Activated CD8-positive, alpha-beta memory T cell treated with anti-CD3 and anti-CD28 coated beads, Interleukin-2, amount 10 ng/mL, durations not matched to agents 7 days and 5 days (primary cell): ENCODE measurements at regions not wholly inside any gene's neighbourhood (a gene's known extent, or its start where the extent isn't known, plus 50 kb on each side); places are given as distances from the start of the nearest gene placed in this dataset.
"Not testable (repeated sequence)": the region's sequence is repeated elsewhere in the genome, so short reads cannot be mapped to it uniquely, and the experiment has no call there.

ENCODE experiments used
- ATAC-seq: fragments of 150-1000 bp; cut with Tn5 transposase; one replicate; pipeline ENCODE4 v1.10.0; 2021; ENCODE audit warnings: moderate library complexity
- CTCF ChIA-PET: fragments of 350-600 bp; sonication (Branson Sonifier 250); formaldehyde crosslinking; loops from one replicate; lab custom pipeline; 2021; ENCODE audit warnings: antibody characterized with exemption; lab: Charles Lee
- DNase-seq: peaks from one replicate; pipeline ENCODE4 v3.0.0-alpha.2; 2020
- H3K27ac Mint-ChIP-seq: one replicate; pipeline ENCODE4 v1.8.0; 2021; ENCODE audit warnings: mild to moderate bottlenecking, mixed read lengths
- H3K27me3 Mint-ChIP-seq: one replicate; pipeline ENCODE4 v1.8.0; 2021; ENCODE audit warnings: mixed read lengths
- H3K36me3 Mint-ChIP-seq: one replicate; pipeline ENCODE4 v1.8.0; 2021; ENCODE audit warnings: mild to moderate bottlenecking, mixed read lengths
- H3K4me1 Mint-ChIP-seq: one replicate; pipeline ENCODE4 v1.8.0; 2021; ENCODE audit warnings: mixed read lengths
- H3K4me3 Mint-ChIP-seq: one replicate; pipeline ENCODE4 v1.8.0; 2021; ENCODE audit warnings: mild to moderate bottlenecking, moderate library complexity, mixed read lengths
- H3K9me3 Mint-ChIP-seq: one replicate; pipeline ENCODE4 v1.8.0; 2022; ENCODE audit warnings: low read depth, mixed read lengths

DNA sequence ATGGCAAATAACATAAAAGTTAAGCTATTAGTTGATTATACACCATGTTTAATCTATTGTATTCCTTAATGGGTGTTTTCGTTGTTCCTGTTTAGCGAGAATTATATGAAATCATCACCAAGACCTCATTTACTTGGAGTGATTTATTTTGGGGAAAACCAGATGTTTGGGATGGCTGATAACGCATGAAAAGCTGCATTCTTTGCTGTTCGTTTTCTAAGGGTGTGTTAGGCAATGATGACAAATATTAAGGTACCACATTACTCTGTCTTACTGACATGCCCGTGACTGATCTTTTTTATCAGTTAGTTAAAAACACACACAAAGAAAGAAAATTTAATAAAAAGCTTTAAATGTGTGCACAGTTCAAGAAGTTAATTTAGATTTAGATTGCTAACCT lies 176.4 kb downstream of the ZFP64 start:
- no peak for DNase-seq
- Mint-ChIP-seq H3K27me3 (no peaks in the 10 kb centered on the region), H3K9me3 (peaks cover 2% of the 10 kb centered on the region), H3K4me3 (no peak overlapping the region), H3K36me3 (no peaks in the 10 kb centered on the region), H3K27ac (no peak overlapping the region), H3K4me1 (no peaks in the 10 kb centered on the region)
- CTCF ChIA-PET = interaction anchor here (1.7 kb wide), 1 partner anchor 9 kb away, joined by 4 read pairs; no protein-coding TSS in a partner anchor
- ATAC-seq = no peak

DNA sequence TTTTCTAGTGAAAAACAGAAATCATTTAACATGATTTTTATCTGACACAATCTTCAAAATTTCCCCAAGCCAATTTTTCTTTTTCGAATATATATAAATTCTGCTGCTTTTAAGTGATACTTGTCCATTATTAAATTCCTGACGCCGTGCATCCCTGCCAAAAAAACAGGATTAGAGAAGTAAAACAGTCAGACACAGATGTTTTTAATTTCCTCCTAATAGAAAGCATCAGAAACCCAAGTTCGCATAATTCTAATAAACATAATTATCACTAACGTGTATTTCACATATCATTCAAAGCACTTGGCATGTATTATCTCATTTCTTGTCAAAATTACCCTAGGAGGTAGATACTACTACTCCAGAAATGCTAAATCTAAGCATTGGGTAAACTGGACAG lies 179.5 kb downstream of the ZFP64 start:
- CTCF ChIA-PET = no interaction called here
- DNase-seq (no peak), ATAC-seq (no peak)
- Mint-ChIP-seq H3K9me3 (peaks cover 4% of the 10 kb centered on the region), H3K27ac (no peak overlapping the region), H3K36me3 (no peaks in the 10 kb centered on the region), H3K4me3 (no peak overlapping the region), H3K4me1 (no peaks in the 10 kb centered on the region), H3K27me3 (no peaks in the 10 kb centered on the region)

- Mint-ChIP-seq H3K27ac (no peak overlapping the region), H3K4me3 (no peak overlapping the region), H3K36me3 (no peaks in the 10 kb centered on the region), H3K9me3 (peaks cover 4% of the 10 kb centered on the region), H3K4me1 (no peaks in the 10 kb centered on the region), H3K27me3 (no peaks in the 10 kb centered on the region)
- DNase-seq = no peak
- no peak for ATAC-seq
- CTCF ChIA-PET = no interaction called here
Observed at GRCh38 chr20:52011093-52011492, 180.5 kb downstream of the ZFP64 start.

DNA sequence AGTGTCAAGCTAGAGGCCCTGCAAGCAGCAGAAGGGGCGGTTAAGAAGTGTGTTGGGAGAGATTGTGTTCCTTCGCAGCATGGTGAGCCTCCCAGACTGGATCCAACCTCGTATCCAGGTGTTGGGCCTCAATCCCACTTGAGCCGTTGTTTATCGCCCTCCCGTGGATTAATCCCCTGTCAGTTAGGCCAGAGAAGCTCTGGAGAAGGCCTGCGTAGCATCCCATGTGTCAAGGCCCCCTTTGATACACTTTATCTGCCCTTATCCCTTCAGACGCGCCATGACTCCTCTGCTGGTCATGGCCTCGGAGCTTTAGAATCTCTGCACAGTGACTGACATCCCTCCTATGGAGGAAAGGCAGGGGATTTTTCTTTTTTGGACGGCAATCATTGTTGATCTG lies 181.0 kb downstream of the ZFP64 start:
- Mint-ChIP-seq H3K9me3 (peaks cover 4% of the 10 kb centered on the region), H3K27ac (no peak overlapping the region), H3K36me3 (no peaks in the 10 kb centered on the region), H3K27me3 (no peaks in the 10 kb centered on the region), H3K4me1 (no peaks in the 10 kb centered on the region), H3K4me3 (no peak overlapping the region)
- no peak for ATAC-seq
- CTCF ChIA-PET = no interaction called here
- DNase-seq = no peak

GRCh38 chr20:52008874-52009273 lies 182.7 kb downstream of the ZFP64 start:
- Mint-ChIP-seq H3K27ac (no peak overlapping the region), H3K27me3 (peaks cover 3% of the 10 kb centered on the region), H3K4me3 (no peak overlapping the region), H3K4me1 (no peaks in the 10 kb centered on the region), H3K36me3 (no peaks in the 10 kb centered on the region), H3K9me3 (peaks cover 4% of the 10 kb centered on the region)
- CTCF ChIA-PET = no interaction called here
- ATAC-seq (no peak), DNase-seq (no peak)

GRCh38 chr20:52004715-52005114 lies 186.9 kb downstream of the ZFP64 start:
- CTCF ChIA-PET = no interaction called here
- H3K27ac Mint-ChIP-seq = no peak overlapping the region
- ATAC-seq = no peak
- no peak for DNase-seq
- no peaks in the 10 kb centered on the region for H3K9me3 Mint-ChIP-seq
- no peaks in the 10 kb centered on the region for H3K4me1 Mint-ChIP-seq
- no peaks in the 10 kb centered on the region for H3K36me3 Mint-ChIP-seq
- no peak overlapping the region for H3K4me3 Mint-ChIP-seq
- peaks cover 15% of the 10 kb centered on the region for H3K27me3 Mint-ChIP-seq

DNA sequence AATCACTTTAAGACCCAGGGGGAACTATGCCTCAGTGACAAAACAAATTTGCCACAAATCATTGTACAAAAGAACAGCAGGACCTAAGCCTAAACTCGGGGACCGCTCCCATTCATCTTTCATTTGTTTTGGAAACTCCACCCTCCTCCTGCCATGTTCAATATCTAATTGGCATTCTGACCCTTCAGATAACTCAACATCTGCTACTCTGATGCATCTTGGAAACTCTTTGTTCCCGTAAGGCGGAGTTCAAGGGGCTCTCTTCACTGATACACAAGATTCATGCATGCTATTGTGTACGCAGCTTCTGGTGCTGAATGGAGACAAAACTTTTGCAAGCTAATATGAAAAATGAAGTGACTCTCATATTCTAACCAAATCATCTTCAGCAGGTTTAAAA lies 187.6 kb downstream of the ZFP64 start:
- Mint-ChIP-seq H3K4me3 (no peak overlapping the region), H3K27ac (no peak overlapping the region), H3K9me3 (no peaks in the 10 kb centered on the region), H3K4me1 (no peaks in the 10 kb centered on the region), H3K36me3 (no peaks in the 10 kb centered on the region), H3K27me3 (peaks cover 15% of the 10 kb centered on the region)
- no peak for DNase-seq
- ATAC-seq = no peak
- CTCF ChIA-PET = no interaction called here

DNA sequence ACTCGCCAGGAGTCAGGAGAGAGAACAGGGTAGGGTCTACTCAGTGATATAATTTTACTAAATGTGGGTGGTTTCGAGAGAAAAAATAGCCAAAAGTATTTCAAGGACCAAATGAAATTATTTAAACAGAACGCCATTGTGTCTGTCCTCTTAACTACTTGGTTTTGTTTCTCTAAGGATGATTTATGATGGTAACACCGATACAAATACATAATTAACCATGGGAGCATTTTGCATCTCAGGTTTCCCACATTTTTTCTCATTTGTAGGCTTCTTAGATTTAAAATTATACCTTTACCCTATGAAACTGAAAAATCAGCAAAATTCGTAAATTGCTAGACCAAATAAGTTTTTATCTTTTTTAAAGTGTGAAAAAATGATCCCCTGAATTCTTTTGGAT lies 188.2 kb downstream of the ZFP64 start:
- H3K27me3 Mint-ChIP-seq = peaks cover 15% of the 10 kb centered on the region
- no peak overlapping the region for H3K4me3 Mint-ChIP-seq
- no peaks in the 10 kb centered on the region for H3K36me3 Mint-ChIP-seq
- CTCF ChIA-PET = no interaction called here
- no peaks in the 10 kb centered on the region for H3K4me1 Mint-ChIP-seq
- no peak overlapping the region for H3K27ac Mint-ChIP-seq
- no peaks in the 10 kb centered on the region for H3K9me3 Mint-ChIP-seq
- ATAC-seq (no peak), DNase-seq (no peak)

DNA sequence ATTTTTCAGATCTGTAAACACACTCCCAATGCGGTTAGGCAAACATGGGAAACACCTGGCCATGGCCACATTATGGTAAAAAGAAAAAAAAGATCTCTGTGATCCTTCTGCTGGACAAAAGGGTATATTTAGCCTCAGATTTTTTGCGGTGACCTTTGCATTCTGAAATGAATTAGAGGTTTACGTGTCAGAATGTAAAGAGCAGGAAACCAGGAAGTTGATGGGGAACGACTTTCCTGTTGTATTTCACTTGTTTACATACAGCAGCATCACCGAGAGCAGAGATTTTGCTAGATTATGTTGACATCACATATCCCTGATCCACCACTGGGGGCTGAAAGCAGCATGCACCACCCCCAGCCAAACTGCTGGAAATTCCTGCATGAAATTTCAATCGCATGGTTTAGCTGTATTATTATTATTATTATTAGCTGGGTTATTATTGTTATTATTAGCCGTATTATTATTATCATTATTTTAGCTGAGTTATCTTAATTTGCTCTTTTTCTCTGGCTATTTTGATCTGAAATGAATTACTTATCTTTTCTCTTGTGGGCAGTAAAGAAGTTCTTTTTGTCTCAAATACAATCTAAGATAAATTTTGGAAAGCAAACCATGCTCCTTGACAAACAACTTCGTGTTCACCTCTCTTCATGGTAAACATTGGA lies 189.4 kb downstream of the ZFP64 start:
- no peaks in the 10 kb centered on the region for H3K36me3 Mint-ChIP-seq
- no peak overlapping the region for H3K4me3 Mint-ChIP-seq
- ATAC-seq (no peak), DNase-seq (no peak)
- no peak overlapping the region for H3K27ac Mint-ChIP-seq
- H3K9me3 Mint-ChIP-seq = no peaks in the 10 kb centered on the region
- no peaks in the 10 kb centered on the region for H3K4me1 Mint-ChIP-seq
- peaks cover 15% of the 10 kb centered on the region for H3K27me3 Mint-ChIP-seq
- CTCF ChIA-PET = no interaction called here

DNA sequence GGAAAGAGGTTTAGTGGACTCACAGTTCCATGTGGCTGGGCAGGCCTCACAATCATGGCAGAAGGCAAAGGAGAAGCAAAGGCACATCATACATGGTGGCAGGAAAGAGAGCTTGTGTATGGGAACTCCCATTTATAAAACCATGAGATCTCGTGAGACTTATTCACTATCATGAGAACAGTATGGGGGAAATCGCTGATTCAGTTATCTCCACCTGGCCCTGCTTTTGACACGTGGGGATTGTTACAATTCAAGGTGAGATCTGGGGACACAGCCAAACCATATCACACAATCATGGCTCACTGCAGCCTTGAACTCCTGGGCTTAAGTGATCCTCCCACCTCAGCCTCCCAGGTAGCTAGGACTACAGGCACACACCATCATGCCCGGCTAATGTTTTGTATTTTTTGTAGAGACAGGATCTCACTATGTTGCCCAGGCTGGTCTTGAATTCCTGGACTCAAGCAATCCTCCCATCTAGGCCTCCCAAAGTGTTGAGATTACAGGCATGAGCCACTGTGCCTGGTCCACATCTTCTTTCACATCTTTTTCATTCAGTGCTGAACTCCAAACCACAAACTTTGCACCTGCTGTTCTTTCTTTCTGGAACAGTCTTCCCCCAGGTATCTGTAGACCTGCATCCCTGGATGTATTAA lies 194.2 kb downstream of the ZFP64 start:
- ATAC-seq, H3K36me3 Mint-ChIP-seq, DNase-seq, H3K4me1 Mint-ChIP-seq, H3K27ac Mint-ChIP-seq, H3K27me3 Mint-ChIP-seq, H3K4me3 Mint-ChIP-seq, H3K9me3 Mint-ChIP-seq: not testable (repeated sequence)
- CTCF ChIA-PET = interaction anchor here (0.6 kb wide), 1 partner anchor 317 kb away, joined by 3 read pairs; no protein-coding TSS in a partner anchor

DNA sequence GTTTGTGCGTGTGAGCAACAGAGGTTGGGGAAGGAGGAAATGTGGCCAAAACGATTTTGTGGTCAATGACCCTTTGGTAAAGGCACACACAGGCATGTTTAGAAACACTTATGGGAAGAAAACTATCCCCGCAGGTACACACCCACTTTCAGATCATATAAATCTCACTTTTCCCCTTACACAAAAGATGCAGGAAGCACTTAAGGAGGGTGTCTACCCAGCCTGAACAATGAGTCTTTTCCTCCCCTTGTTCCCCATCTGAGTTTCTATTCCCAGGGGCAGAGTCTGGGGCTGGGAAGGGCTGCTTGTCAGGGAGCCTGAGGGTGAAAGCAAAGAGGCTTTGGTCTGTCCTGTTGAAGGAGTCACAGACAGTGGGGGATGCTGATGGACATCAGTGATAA lies 193.2 kb upstream of the SALL4 start:
- CTCF ChIA-PET = no interaction called here
- H3K27ac Mint-ChIP-seq = no peak overlapping the region

DNA sequence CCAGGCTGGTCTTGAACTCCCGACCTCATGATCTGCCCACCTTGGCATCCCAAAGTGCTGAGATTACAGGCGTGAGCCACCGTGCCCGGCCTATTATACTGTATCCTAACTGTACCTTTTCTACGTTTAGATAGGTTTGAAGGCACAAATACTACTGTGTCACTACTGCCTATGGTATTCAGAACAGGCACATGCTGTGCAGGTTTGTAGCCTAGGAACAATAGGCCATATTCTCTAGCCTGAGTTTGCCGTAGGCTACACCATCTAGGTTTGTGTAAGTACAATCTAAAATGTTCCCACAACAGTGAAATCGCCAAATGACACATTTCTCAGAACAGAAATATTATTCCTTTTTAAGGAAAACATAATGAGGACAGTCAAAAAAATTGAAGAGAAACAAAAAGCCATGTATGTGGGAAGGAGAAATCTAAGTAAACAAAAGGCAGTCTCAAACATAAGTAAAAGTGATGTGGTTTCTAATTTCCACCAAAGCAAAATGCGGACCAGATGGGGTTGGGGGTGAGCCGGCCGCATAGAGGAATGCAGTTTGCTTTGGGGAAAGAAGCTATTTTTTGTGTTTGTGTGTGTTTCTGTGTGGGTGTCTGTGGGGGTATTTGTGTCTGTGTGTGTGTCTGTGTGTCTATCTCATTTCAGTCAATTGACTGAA lies 192.6 kb upstream of the SALL4 start:
- Mint-ChIP-seq H3K27me3 (no peaks in the 10 kb centered on the region), H3K36me3 (no peaks in the 10 kb centered on the region), H3K4me3 (no peak overlapping the region), H3K4me1 (no peaks in the 10 kb centered on the region), H3K27ac (no peak overlapping the region), H3K9me3 (no peaks in the 10 kb centered on the region)
- DNase-seq = no peak
- CTCF ChIA-PET = no interaction called here
- no peak for ATAC-seq

More for the DNA sequence above, 193.2 kb upstream of the SALL4 start:
- Mint-ChIP-seq H3K4me3 (no peak overlapping the region), H3K27me3 (no peaks in the 10 kb centered on the region), H3K9me3 (no peaks in the 10 kb centered on the region), H3K4me1 (no peaks in the 10 kb centered on the region), H3K36me3 (no peaks in the 10 kb centered on the region)
- no peak for DNase-seq
- no peak for ATAC-seq

DNA sequence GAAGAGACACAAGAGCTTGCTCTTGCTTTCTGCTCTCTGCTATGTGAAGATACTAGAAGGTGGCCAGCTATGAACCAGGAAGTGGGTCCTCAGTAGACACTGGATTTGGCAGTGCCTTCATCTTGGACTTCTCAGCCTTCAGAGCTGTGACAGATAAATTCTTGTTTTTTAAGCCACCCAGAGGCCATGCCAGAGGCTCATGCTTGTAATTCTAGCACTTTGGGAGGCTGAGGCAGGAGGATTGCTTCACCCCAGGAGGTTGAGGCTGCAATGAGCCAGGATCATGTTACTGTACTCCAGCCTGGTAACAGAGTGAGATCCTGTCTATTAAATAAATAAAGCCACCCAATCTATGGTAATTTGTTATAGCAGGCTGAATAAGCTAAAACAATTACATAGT lies 185.5 kb upstream of the SALL4 start:
- Mint-ChIP-seq H3K36me3 (no peaks in the 10 kb centered on the region), H3K4me3 (no peak overlapping the region), H3K9me3 (no peaks in the 10 kb centered on the region), H3K4me1 (peaks cover 2% of the 10 kb centered on the region), H3K27ac (no peak overlapping the region), H3K27me3 (no peaks in the 10 kb centered on the region)
- DNase-seq (no peak), ATAC-seq (no peak)
- CTCF ChIA-PET = no interaction called here

DNA sequence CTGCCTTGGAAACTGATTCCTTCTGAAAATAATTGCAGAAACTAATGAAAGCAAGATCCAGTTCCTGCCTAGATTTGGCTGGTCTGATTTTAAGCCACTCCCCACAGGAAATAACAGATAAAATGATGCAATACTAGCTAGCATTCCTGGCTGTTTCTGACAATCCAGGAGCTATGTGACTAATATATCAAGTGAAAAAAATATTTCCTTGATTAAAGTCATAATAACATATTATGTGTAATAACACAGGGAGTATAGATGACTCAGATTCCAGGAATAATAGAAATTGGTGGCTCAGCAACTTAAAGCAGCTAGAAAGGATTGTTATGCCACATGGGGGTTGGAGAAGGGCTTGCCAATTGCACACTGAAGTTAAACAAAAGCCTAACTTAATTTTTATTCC lies 182.7 kb upstream of the SALL4 start:
- H3K27ac Mint-ChIP-seq = no peak overlapping the region
- DNase-seq (no peak), ATAC-seq (no peak)
- CTCF ChIA-PET = interaction anchor here (1.1 kb wide), 1 partner anchor 57 kb away, joined by 3 read pairs; no protein-coding TSS in a partner anchor
- no peaks in the 10 kb centered on the region for H3K9me3 Mint-ChIP-seq
- no peak overlapping the region for H3K4me3 Mint-ChIP-seq
- H3K27me3 Mint-ChIP-seq = no peaks in the 10 kb centered on the region
- H3K36me3 Mint-ChIP-seq = no peaks in the 10 kb centered on the region
- H3K4me1 Mint-ChIP-seq = peaks cover 2% of the 10 kb centered on the region
